Right lobe of liver (tissue), 4 donors: ENCODE measurements at regions not wholly inside any gene's neighbourhood (a gene's known extent, or its start where the extent isn't known, plus 50 kb on each side); places are given as distances from the start of the nearest gene placed in this dataset.

ENCODE experiments used
- CTCF ChIP-seq, 4 donors: fragments of 200-600 bp in 3 of 4; fragments of 450-650 bp in 1 of 4; IDR thresholded peaks; one replicate each; pipeline versions ENCODE4 v1.5.1 to v1.8.0; 2016 to 2022; ENCODE audit warnings: antibody characterized with exemption in 4 of 4, mild to moderate bottlenecking in 2 of 4
- POLR2A ChIP-seq: fragments of 450-650 bp; IDR thresholded peaks from one replicate; pipeline ENCODE4 v1.6.1; 2017; ENCODE audit warnings: antibody characterized with exemption, mild to moderate bottlenecking
- donor health status: DM: no; HTN: no; CAD: no.
- donor health status: DM: no; HTN: no; CAD: no.
- donor health status: DM: no; HTN: yes; CAD: no.

DNA sequence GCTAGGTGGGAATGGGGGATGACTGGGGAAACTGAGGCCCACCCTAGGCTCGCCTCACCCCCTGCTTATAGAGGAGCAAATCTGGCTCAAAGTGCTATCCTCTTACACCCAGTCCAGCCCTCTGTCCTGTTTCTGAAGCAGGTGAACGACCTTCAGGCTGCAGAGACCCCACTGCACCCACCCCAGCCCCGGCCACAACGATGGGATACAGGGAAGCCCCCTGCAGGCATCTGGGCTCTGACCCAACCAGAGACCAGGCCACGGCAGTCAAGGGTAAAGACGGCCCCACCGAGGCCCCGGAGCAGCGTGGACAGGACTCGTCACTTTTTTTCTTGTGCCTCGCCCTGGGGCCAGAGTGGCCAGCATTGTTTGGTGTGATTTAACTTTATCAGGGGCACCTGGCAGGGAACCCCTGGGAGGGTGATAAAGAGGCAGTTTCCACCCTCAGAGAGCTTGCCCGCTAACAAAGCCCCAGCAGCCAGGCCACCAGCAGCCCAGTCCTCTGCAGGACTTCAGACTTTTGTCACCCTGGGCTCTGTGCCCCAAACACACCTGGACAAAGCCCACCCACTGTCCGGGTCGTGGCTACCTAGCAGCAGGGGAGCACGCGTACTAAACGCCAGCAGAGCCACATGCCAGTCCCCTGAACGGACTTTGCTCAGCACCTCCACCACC lies 612.6 kb downstream of the TBC1D22A start:
- TF ChIP-seq POLR2A, result no peak
- TF ChIP-seq CTCF (IDR thresholded peaks at IDR 0.05), result no peak
